Heart right ventricle (tissue), 16 donors: ENCODE measurements at regions not wholly inside any gene's neighbourhood (a gene's known extent, or its start where the extent isn't known, plus 50 kb on each side); places are given as distances from the start of the nearest gene placed in this dataset.

Source experiments
- ATAC-seq, 8 donors: fragments of 200-7000 bp; cut with Tn5 transposase; one replicate each; pipeline ENCODE4 v1.9.1; 2020; ENCODE audit warnings: mild to moderate bottlenecking in 8 of 8, moderate library complexity in 8 of 8, moderate number of reproducible peaks in 1 of 8
- DNase-seq, 2 donors: peaks; one replicate each; pipeline ENCODE4 v3.0.0-alpha.2; 2020
- H3K27ac ChIP-seq, 10 donors: fragments of 200-600 bp; sonication (generic) in 2 of 10; one replicate each; pipeline versions ENCODE4 v1.5.0 to v1.8.0; 2020 to 2022; ENCODE audit warnings: mild to moderate bottlenecking in 3 of 10
- H3K27me3 ChIP-seq, 7 donors: fragments of 200-600 bp; one replicate each; pipeline ENCODE4 v1.8.0; 2021 to 2022; ENCODE audit warnings: mild to moderate bottlenecking in 2 of 7
- H3K36me3 ChIP-seq, 9 donors: fragments of 200-600 bp; sonication (generic) in 1 of 9; one replicate each; pipeline versions ENCODE4 v1.5.0 to v1.8.0; 2020 to 2022; ENCODE audit warnings: mild to moderate bottlenecking in 2 of 9
- H3K4me1 ChIP-seq, 9 donors: fragments of 200-600 bp; sonication (generic) in 1 of 9; one replicate each; pipeline versions ENCODE4 v1.5.0 to v1.8.0; 2020 to 2022; ENCODE audit warnings: mild to moderate bottlenecking in 4 of 9
- H3K4me3 ChIP-seq, 10 donors: fragments of 200-600 bp; sonication (generic) in 2 of 10; one replicate each; pipeline versions ENCODE4 v1.5.0 to v1.8.0; 2020 to 2022; ENCODE audit warnings: mild to moderate bottlenecking in 7 of 10, moderate library complexity in 2 of 10
- H3K9me3 ChIP-seq, 11 donors: fragments of 200-600 bp in 10 of 11; sonication (generic) in 2 of 11; one replicate each; pipeline versions ENCODE4 v1.5.0 to v1.8.0; 2013 to 2022; ENCODE audit warnings: mild to moderate bottlenecking in 2 of 11, control low read depth in 1 of 11, moderate library complexity in 1 of 11
- CTCF ChIP-seq, 9 donors: fragments of 200-600 bp; sonication (generic) in 2 of 9; IDR thresholded peaks; one replicate each; pipeline versions ENCODE4 v1.5.0 to v1.8.0; 2021 to 2022; ENCODE audit warnings: antibody characterized with exemption in 9 of 9, mild to moderate bottlenecking in 5 of 9, moderate library complexity in 1 of 9
- WGBS, 2 donors: extraction: QIAGEN DNeasy Blood & Tissue Kit; methylation state at CpG; one replicate each; pipeline ENCODE4 v1.1.7; 2013; ENCODE audit warnings: inconsistent platforms in 1 of 2; 5-methylcytosine and 5-hydroxymethylcytosine counted together
- intact Hi-C, 10 donors: fragments of 100-400 bp; cut with DNase I; formaldehyde crosslinking; loops; one replicate each; pipeline versions ENCODE4 v1.11.1 to v1.14.2; 2022
- donor health status: Arrhythmogenic right ventricular cardiomyopathy.
- donor health status: ischemic (EF 13 %, LVEDD 7.1; RV severe dilation, severe dysfunction).
- donor health status: healthy with polysubstance abuse.
- donor health status: DM: no; HTN: yes; CAD: no.
- donor health status: DM: no; HTN: no; CAD: no.
- donor health status: ischemic (EF 25% LVEDD 6.9; RV normal size, moderate dysfunction).
- donor health status: ischemic (EF 25% LVEDD 5.7; RV mildly dilated, moderate dysfunction).
- donor health status: healthy.
- donor health status: DM: yes; HTN: yes; CAD: no.
- donor health status: Ischemic cardiomyopathy.
- donor health status: ischemic (EF 35%, LVEDD 5.7; RV mildly dilated, moderate dysfunction).
- donor health status: nonischemic (EF 11% LVEDD 7.7; RV severe dilation, severe dysfunction).
- donor health status: DM: yes; HTN: yes; CAD: no.
- donor health status: PGD.
- donor health status: ischemic (EF 29% LVEDD 5.4; RV normal size, mild dysfunction).
- donor health status: nonischemic (EF 23%, LVEDD 6.1; RV moderate dilation, normal function).

- intact Hi-C loops: no loop called here
- Histone ChIP-seq H3K9me3 (no peaks in the 10 kb centered on the region), H3K27me3 (no peaks in the 10 kb centered on the region), H3K27ac (no peak overlapping the region), H3K4me3 (no peak overlapping the region), H3K4me1 (no peaks in the 10 kb centered on the region), H3K36me3 (no peaks in the 10 kb centered on the region)
- no peak for TF ChIP-seq CTCF (IDR thresholded peaks at IDR 0.05)
- DNase-seq (no peak), ATAC-seq (no peak)
- whole genome bisulfite sequencing, 2 donors: 83 to 87% methylated on average over 1 of the region's 1 CpG
Measured at GRCh38 chr13:59236944-59237343, 926.8 kb downstream of the DIAPH3 start.

- peak overlapping the region in 1 of 10 donors; percentile 11 for H3K27ac ChIP-seq
- DNase-seq (peak; percentile 70 to 71), ATAC-seq (peak; percentile 61 to 95 (median 90))
- 46 to 67% methylated on average over 5 of the region's 5 CpGs for WGBS, 2 donors
- no peak for TF ChIP-seq CTCF (IDR thresholded peaks at IDR 0.05)
- no peak overlapping the region for H3K4me3 ChIP-seq
- H3K36me3 ChIP-seq: no peaks in the 10 kb centered on the region
- no peaks in the 10 kb centered on the region for H3K27me3 ChIP-seq
- no peaks in the 10 kb centered on the region for H3K9me3 ChIP-seq
- intact Hi-C loops: no loop called here
- H3K4me1 ChIP-seq: peaks cover 0 to 16% (median 0%) of the 10 kb centered on the region in 9 donors
Measured at GRCh38 chr13:59247171-59247570, 916.6 kb downstream of the DIAPH3 start.

GRCh38 chr13:59250336-59251189 lies 913.2 kb downstream of the DIAPH3 start:
- Histone ChIP-seq H3K4me1 (peaks cover 0 to 16% (median 0%) of the 10 kb centered on the region in 9 donors), H3K9me3 (no peaks in the 10 kb centered on the region), H3K36me3 (no peaks in the 10 kb centered on the region), H3K27ac (no peak overlapping the region), H3K4me3 (no peak overlapping the region), H3K27me3 (no peaks in the 10 kb centered on the region)
- ATAC-seq (no peak), DNase-seq (no peak)
- intact Hi-C loops: no loop called here
- no peak for TF ChIP-seq CTCF (IDR thresholded peaks at IDR 0.05)
- WGBS, 2 donors: 78% methylated on average over 5 of the region's 5 CpGs

GRCh38 chr13:59259165-59260000 lies 904.3 kb downstream of the DIAPH3 start:
- H3K36me3 ChIP-seq: no peaks in the 10 kb centered on the region
- H3K4me1 ChIP-seq: no peaks in the 10 kb centered on the region
- no peaks in the 10 kb centered on the region for H3K27me3 ChIP-seq
- H3K4me3 ChIP-seq: no peak overlapping the region
- DNase-seq (no peak), ATAC-seq (no peak)
- H3K27ac ChIP-seq: no peak overlapping the region
- 93 to 95% methylated on average over 9 of the region's 9 CpGs for WGBS, 2 donors
- no peaks in the 10 kb centered on the region for H3K9me3 ChIP-seq
- no peak for TF ChIP-seq CTCF (IDR thresholded peaks at IDR 0.05)
- intact Hi-C loops: no loop called here
